ENCODE measurements at regions not wholly inside any gene's neighbourhood (a gene's known extent, or its start where the extent isn't known, plus 50 kb on each side); places are given as distances from the start of the nearest gene placed in this dataset.
A peak's percentile ranks its signal among the peaks of the same experiment; 100 is the strongest.

GRCh38 chr2:194264586-194264985 lies 1392.4 kb upstream of the SLC39A10 start:
- Histone ChIP-seq H3K27me3 (ENCODE audit: insufficient read depth, poor library complexity, severe bottlenecking) (no peaks in the 10 kb centered on the region), H3K4me1 (ENCODE audit: insufficient read depth, poor library complexity, severe bottlenecking) (no peaks in the 10 kb centered on the region), H3K27ac (ENCODE audit: poor library complexity, severe bottlenecking) (no peak overlapping the region), H3K36me3 (ENCODE audit: low read depth) (no peaks in the 10 kb centered on the region), H3K9me3 (ENCODE audit: severe bottlenecking) (no peaks in the 10 kb centered on the region), H3K4me3 (ENCODE audit: severe bottlenecking) (no peak overlapping the region)
- ATAC-seq (ENCODE audit: low read depth): no peak
- TF ChIP-seq CTCF (IDR thresholded peaks at IDR 0.05; ENCODE audit: poor library complexity, severe bottlenecking): no peak
- peak; percentile 21 for DNase-seq (ENCODE audit: low spot score)

GRCh38 chr2:194260185-194260584 lies 1396.8 kb upstream of the SLC39A10 start:
- DNase-seq (ENCODE audit: low spot score) (no peak), ATAC-seq (ENCODE audit: low read depth) (no peak)
- Histone ChIP-seq H3K9me3 (ENCODE audit: severe bottlenecking) (no peaks in the 10 kb centered on the region), H3K4me1 (ENCODE audit: insufficient read depth, poor library complexity, severe bottlenecking) (no peaks in the 10 kb centered on the region), H3K36me3 (ENCODE audit: low read depth) (no peaks in the 10 kb centered on the region), H3K27me3 (ENCODE audit: insufficient read depth, poor library complexity, severe bottlenecking) (no peaks in the 10 kb centered on the region), H3K27ac (ENCODE audit: poor library complexity, severe bottlenecking) (no peak overlapping the region), H3K4me3 (ENCODE audit: severe bottlenecking) (no peak overlapping the region)
- TF ChIP-seq CTCF (IDR thresholded peaks at IDR 0.05; ENCODE audit: poor library complexity, severe bottlenecking): no peak

GRCh38 chr2:194257095-194257494 lies 1399.9 kb upstream of the SLC39A10 start:
- Histone ChIP-seq H3K4me1 (ENCODE audit: insufficient read depth, poor library complexity, severe bottlenecking) (no peaks in the 10 kb centered on the region), H3K4me3 (ENCODE audit: severe bottlenecking) (no peak overlapping the region), H3K9me3 (ENCODE audit: severe bottlenecking) (no peaks in the 10 kb centered on the region), H3K27ac (ENCODE audit: poor library complexity, severe bottlenecking) (no peak overlapping the region), H3K36me3 (ENCODE audit: low read depth) (no peaks in the 10 kb centered on the region), H3K27me3 (ENCODE audit: insufficient read depth, poor library complexity, severe bottlenecking) (no peaks in the 10 kb centered on the region)
- DNase-seq (ENCODE audit: low spot score) (no peak), ATAC-seq (ENCODE audit: low read depth) (no peak)
- no peak for TF ChIP-seq CTCF (IDR thresholded peaks at IDR 0.05; ENCODE audit: poor library complexity, severe bottlenecking)

- TF ChIP-seq CTCF (IDR thresholded peaks at IDR 0.05; ENCODE audit: poor library complexity, severe bottlenecking): no peak
- H3K36me3 ChIP-seq (ENCODE audit: low read depth): no peaks in the 10 kb centered on the region
- ATAC-seq (ENCODE audit: low read depth) (no peak), DNase-seq (ENCODE audit: low spot score) (no peak)
- H3K27ac ChIP-seq (ENCODE audit: poor library complexity, severe bottlenecking): no peak overlapping the region
- no peak overlapping the region for H3K4me3 ChIP-seq (ENCODE audit: severe bottlenecking)
- H3K4me1 ChIP-seq (ENCODE audit: insufficient read depth, poor library complexity, severe bottlenecking): no peaks in the 10 kb centered on the region
- H3K27me3 ChIP-seq (ENCODE audit: insufficient read depth, poor library complexity, severe bottlenecking): no peaks in the 10 kb centered on the region
- no peaks in the 10 kb centered on the region for H3K9me3 ChIP-seq (ENCODE audit: severe bottlenecking)
Measured at GRCh38 chr2:194253528-194254259, 1403.3 kb upstream of the SLC39A10 start.

GRCh38 chr2:194252127-194252526 lies 1404.9 kb upstream of the SLC39A10 start:
- no peak overlapping the region for H3K4me3 ChIP-seq (ENCODE audit: severe bottlenecking)
- H3K9me3 ChIP-seq (ENCODE audit: severe bottlenecking): no peaks in the 10 kb centered on the region
- DNase-seq (ENCODE audit: low spot score): no peak
- no peaks in the 10 kb centered on the region for H3K4me1 ChIP-seq (ENCODE audit: insufficient read depth, poor library complexity, severe bottlenecking)
- no peak overlapping the region for H3K27ac ChIP-seq (ENCODE audit: poor library complexity, severe bottlenecking)
- ATAC-seq (ENCODE audit: low read depth): no peak
- no peaks in the 10 kb centered on the region for H3K36me3 ChIP-seq (ENCODE audit: low read depth)
- H3K27me3 ChIP-seq (ENCODE audit: insufficient read depth, poor library complexity, severe bottlenecking): no peaks in the 10 kb centered on the region
- no peak for TF ChIP-seq CTCF (IDR thresholded peaks at IDR 0.05; ENCODE audit: poor library complexity, severe bottlenecking)
